GM12878 (cell line): ENCODE measurements at regions not wholly inside any gene's neighbourhood (a gene's known extent, or its start where the extent isn't known, plus 50 kb on each side); places are given as distances from the start of the nearest gene placed in this dataset.

Source experiments
- ATAC-seq: fragments of 200-7000 bp; cut with Tn5 transposase; 3 replicates; pipeline ENCODE4 v1.9.1; 2020; ENCODE audit warnings: mild to moderate bottlenecking, moderate library complexity
- BruUV-seq: library from RNA; stranded (reverse); fragments of 400-500 nt; replicated peaks from 2 replicates; lab custom pipeline; 2021; lab: Mats Ljungman, UMichigan
- CTCF ChIA-PET: fragments of 300-600 bp; sonication (Branson Sonifier 250); formaldehyde crosslinking; extraction: SDS; loops from one replicate; lab custom pipeline; 2021; ENCODE audit warnings: inconsistent platforms; lab: Yijun Ruan, JAX
- POLR2A ChIA-PET: fragments of 350-600 bp; formaldehyde crosslinking; extraction: SDS; loops from one replicate; lab custom pipeline; 2021; ENCODE audit warnings: inconsistent platforms; lab: Charles Lee
- RAD21 ChIA-PET: fragments of 300-600 bp; sonication (Branson Sonifier 250); formaldehyde crosslinking; loops from one replicate; lab custom pipeline; 2023; ENCODE audit warnings: antibody characterized with exemption; ENCODE audit not compliant: unreplicated experiment; lab: Charles Lee
- SMC1A ChIA-PET: fragments of 300-600 bp; sonication (Branson Sonifier 250); formaldehyde crosslinking; loops from one replicate; lab custom pipeline; 2023; ENCODE audit not compliant: unreplicated experiment, uncharacterized antibody; lab: Charles Lee
- DNase-seq: peaks from one replicate; pipeline ENCODE4 v3.0.0-alpha.2; 2011; ENCODE audit warnings: low read depth, low spot score
- FAIRE-seq: peaks from 3 replicates; lab custom pipeline; 2011; peaks lifted over from hg19 to GRCh38; lab: Jason Lieb, UNC
- H2AFZ ChIP-seq: 2 replicates; pipeline ENCODE4 v1.6.0; 2011; ENCODE audit warnings: low read depth, low read length, control low read depth; ENCODE audit not compliant: control insufficient read depth
- H3K27ac ChIP-seq: 2 replicates; pipeline ENCODE4 v1.5.1; 2011; ENCODE audit warnings: control low read depth; ENCODE audit not compliant: control insufficient read depth, insufficient read depth
- H3K27me3 ChIP-seq, 2 experiments: replicated peaks in 1 of 2; 2 replicates each; pipeline versions ENCODE4 v1.6.0 to v1.6.1; 2011; ENCODE audit warnings: low read length in 1 of 2; ENCODE audit not compliant: control insufficient read depth in 2 of 2, insufficient read depth in 2 of 2
- H3K36me3 ChIP-seq, 2 experiments: 2 replicates each; pipeline ENCODE4 v1.5.1; 2011; ENCODE audit warnings: low read length in 1 of 2; ENCODE audit not compliant: control insufficient read depth in 2 of 2, insufficient read depth in 2 of 2
- H3K4me1 ChIP-seq: 2 replicates; pipeline ENCODE4 v1.6.1; 2011; ENCODE audit warnings: mild to moderate bottlenecking, low read length, moderate library complexity, mixed read lengths; ENCODE audit not compliant: control insufficient read depth, insufficient read depth
- H3K4me2 ChIP-seq: 2 replicates; pipeline ENCODE4 v1.6.0; 2011; ENCODE audit warnings: control low read depth; ENCODE audit not compliant: control insufficient read depth, insufficient read depth
- H3K4me3 ChIP-seq: fragments of 200-600 bp; sonication (generic); 2 replicates; pipeline ENCODE4 v1.5.1; 2016
- H3K79me2 ChIP-seq: 2 replicates; pipeline ENCODE4 v1.6.0; 2011; ENCODE audit warnings: low read length; ENCODE audit not compliant: control insufficient read depth, insufficient read depth
- H3K9ac ChIP-seq: 2 replicates; pipeline ENCODE4 v1.8.0; 2011; ENCODE audit warnings: low read length, control low read depth, mixed read lengths; ENCODE audit not compliant: control insufficient read depth, insufficient read depth
- H3K9me3 ChIP-seq: replicated peaks from 3 replicates; pipeline ENCODE4 v1.5.1; 2011; ENCODE audit warnings: mild to moderate bottlenecking, low read length; ENCODE audit not compliant: control insufficient read depth, insufficient read depth
- H4K20me1 ChIP-seq: 2 replicates; pipeline ENCODE4 v1.6.0; 2011; ENCODE audit not compliant: control insufficient read depth, insufficient read depth
- ATF3 ChIP-seq: IDR thresholded peaks from 2 replicates; pipeline ENCODE4 v1.6.1; 2011; ENCODE audit warnings: low read depth, mild to moderate bottlenecking, low read length, moderate library complexity, borderline replicate concordance; ENCODE audit errors: extremely low read depth
- EGR1 ChIP-seq, 2 experiments: IDR thresholded peaks; 1 replicate in 1 of 2; 2 replicates in 1 of 2; pipeline ENCODE4 v1.6.1; 2011 to 2012; ENCODE audit warnings: low read depth in 2 of 2, low read length in 2 of 2, borderline replicate concordance in 1 of 2, mild to moderate bottlenecking in 1 of 2, moderate library complexity in 1 of 2
- FOXM1 ChIP-seq: IDR thresholded peaks from 2 replicates; pipeline ENCODE4 v1.6.1; 2012; ENCODE audit warnings: low read depth, mild to moderate bottlenecking, inconsistent platforms, low read length, moderate library complexity
- NBN ChIP-seq: fragments of 450-650 bp; IDR thresholded peaks from 2 replicates; pipeline ENCODE4 v1.6.1; 2016
- PAX5 ChIP-seq: IDR thresholded peaks from 2 replicates; pipeline ENCODE4 v1.6.1; 2011; ENCODE audit warnings: low read depth, low read length, borderline replicate concordance
- REST ChIP-seq: IDR thresholded peaks from 2 replicates; pipeline ENCODE4 v1.6.1; 2012; ENCODE audit warnings: mild to moderate bottlenecking, low read depth, low read length
- ZBTB4 ChIP-seq: fragments of 450-650 bp; formaldehyde crosslinking; IDR thresholded peaks from 2 replicates; pipeline ENCODE4 v1.4.0; 2022; ENCODE audit warnings: mild to moderate bottlenecking, moderate library complexity
- WGBS: methylation state at CpG from one replicate; pipeline ENCODE4 v1.1.6; 2016; ENCODE audit warnings: low lambda C conversion rate; ENCODE audit not compliant: insufficient replicate concordance, insufficient coverage; ENCODE audit errors: missing lambda C conversion rate; 5-methylcytosine and 5-hydroxymethylcytosine counted together
- in situ Hi-C: fragments of 300-500 bp; cut with MboI; formaldehyde crosslinking; loops from 9 replicates; pipeline ENCODE4 v1.14.3; 2018; ENCODE audit warnings: mixed read lengths
- intact Hi-C: fragments of 100-400 bp; cut with micrococcal nuclease; formaldehyde crosslinking; loops from one replicate; pipeline ENCODE4 v1.14.2; 2022; ENCODE audit not compliant: unreplicated experiment

- no peak overlapping the region for H3K4me3 ChIP-seq
- RAD21 ChIA-PET: no interaction called here
- no TSS peak for BruUV-seq
- FAIRE-seq (no peak), ATAC-seq (no peak), DNase-seq (no peak)
- no peaks in the 10 kb centered on the region for H4K20me1 ChIP-seq
- intact Hi-C loops: no loop called here
- CTCF ChIA-PET: interaction anchor here (1.8 kb wide), 1 partner anchor 9 kb away, joined by 5 read pairs; no protein-coding TSS in a partner anchor
- SMC1A ChIA-PET: no interaction called here
- H3K4me2 ChIP-seq: no peak overlapping the region
- no peak for TF ChIP-seq ATF3
- TF ChIP-seq FOXM1: no peak
- no peak for TF ChIP-seq PAX5
- no peak for TF ChIP-seq NBN
- TF ChIP-seq EGR1 (IDR thresholded peaks at IDR 0.05; ENCODE audit: borderline replicate concordance in 1 of 2, low read depth in 2 of 2, low read length in 2 of 2): no peak
- TF ChIP-seq REST: no peak
- no peak for TF ChIP-seq ZBTB4 (CRISPR knock-in tag)
- H3K4me1 ChIP-seq: no peaks in the 10 kb centered on the region
- H3K36me3 ChIP-seq: no peaks in the 10 kb centered on the region
- no peak overlapping the region for H3K27ac ChIP-seq
- no peak overlapping the region for H3K9ac ChIP-seq
- no peaks in the 10 kb centered on the region for H3K79me2 ChIP-seq
- POLR2A ChIA-PET: no interaction called here
- H3K27me3 ChIP-seq: no peaks in the 10 kb centered on the region
- 76% methylated on average over 3 of the region's 3 CpGs for WGBS
- H2AFZ ChIP-seq: no peak overlapping the region
- in situ Hi-C loops: no loop called here
- H3K9me3 ChIP-seq: no peaks in the 10 kb centered on the region
Observed at GRCh38 chr2:147524912-147525311, 319.9 kb upstream of the ACVR2A start.
